ENCODE measurements at regions not wholly inside any gene's neighbourhood (a gene's known extent, or its start where the extent isn't known, plus 50 kb on each side); places are given as distances from the start of the nearest gene placed in this dataset.

DNA sequence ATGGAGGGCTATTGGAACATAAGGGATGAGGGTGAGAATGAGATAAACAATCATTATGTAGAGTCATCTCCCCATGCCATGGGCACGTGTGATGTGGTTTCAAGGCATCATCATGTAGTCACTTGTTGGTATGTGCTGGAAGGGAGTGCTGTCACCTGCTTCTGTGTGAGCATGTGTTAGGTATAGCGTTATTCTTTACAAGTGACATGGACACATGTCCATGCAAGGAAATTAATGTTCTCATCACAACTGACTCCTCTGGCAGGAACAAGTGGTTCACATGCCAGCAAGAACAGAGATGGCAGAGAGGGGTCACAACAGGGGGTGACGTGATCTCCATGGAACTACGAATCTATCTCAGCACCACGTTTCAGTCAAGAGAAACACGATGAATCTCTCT is 815.8 kb downstream of the BCL11B start:
- FAIRE-seq = no peak
- TF ChIP-seq, protein P1, sequence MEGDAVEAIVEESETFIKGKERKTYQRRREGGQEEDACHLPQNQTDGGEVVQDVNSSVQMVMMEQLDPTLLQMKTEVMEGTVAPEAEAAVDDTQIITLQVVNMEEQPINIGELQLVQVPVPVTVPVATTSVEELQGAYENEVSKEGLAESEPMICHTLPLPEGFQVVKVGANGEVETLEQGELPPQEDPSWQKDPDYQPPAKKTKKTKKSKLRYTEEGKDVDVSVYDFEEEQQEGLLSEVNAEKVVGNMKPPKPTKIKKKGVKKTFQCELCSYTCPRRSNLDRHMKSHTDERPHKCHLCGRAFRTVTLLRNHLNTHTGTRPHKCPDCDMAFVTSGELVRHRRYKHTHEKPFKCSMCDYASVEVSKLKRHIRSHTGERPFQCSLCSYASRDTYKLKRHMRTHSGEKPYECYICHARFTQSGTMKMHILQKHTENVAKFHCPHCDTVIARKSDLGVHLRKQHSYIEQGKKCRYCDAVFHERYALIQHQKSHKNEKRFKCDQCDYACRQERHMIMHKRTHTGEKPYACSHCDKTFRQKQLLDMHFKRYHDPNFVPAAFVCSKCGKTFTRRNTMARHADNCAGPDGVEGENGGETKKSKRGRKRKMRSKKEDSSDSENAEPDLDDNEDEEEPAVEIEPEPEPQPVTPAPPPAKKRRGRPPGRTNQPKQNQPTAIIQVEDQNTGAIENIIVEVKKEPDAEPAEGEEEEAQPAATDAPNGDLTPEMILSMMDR (IDR thresholded peaks at IDR 0.05; ENCODE audit: insufficient read depth, missing control alignments) = no peak
- DNase-seq (ENCODE audit: insufficient read length, low spot score) = no peak

DNA sequence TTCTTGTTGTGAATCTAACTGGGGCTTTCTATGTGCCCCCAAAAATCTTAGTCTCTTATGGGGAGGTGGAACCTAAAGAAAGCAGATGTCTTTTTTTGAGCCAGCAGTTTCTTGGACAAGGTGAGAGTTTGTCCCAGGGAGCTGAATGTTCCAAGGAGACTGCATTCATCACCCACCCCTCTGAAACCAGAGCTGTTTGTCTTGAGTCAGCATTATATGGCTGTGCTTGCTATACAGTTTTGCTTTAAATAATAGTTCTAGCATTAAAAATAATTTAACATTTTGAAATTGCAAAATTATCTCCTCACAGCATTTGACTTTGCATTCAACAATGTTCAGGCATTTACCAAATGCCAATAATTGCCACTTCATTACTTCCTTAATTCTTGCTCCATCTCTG is 813.3 kb downstream of the BCL11B start:
- TF ChIP-seq, protein P1 (IDR thresholded peaks at IDR 0.05; ENCODE audit: insufficient read depth, missing control alignments) = no peak
- FAIRE-seq = no peak
- DNase-seq (ENCODE audit: insufficient read length, low spot score) = no peak

DNA sequence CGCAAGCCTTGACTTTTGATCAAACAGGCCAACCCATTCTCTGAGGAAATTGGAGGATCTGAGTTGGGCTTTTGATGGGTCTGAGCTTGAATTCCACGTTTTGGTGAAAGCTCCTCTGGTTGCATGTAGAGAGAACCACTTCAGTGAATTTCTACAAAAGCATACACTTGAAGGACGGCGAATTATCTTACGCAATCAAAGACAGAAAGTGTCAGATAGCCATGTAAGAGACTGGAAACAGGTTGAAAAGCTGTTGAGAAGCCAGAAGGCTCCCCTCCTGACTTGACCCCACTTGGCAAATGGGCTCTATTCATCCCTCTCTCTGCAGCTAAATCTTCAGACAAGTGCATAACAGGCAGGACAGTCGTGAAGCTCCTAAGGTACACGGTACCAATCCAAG is 809.1 kb downstream of the BCL11B start:
- FAIRE-seq = no peak
- TF ChIP-seq, protein P1 (IDR thresholded peaks at IDR 0.05; ENCODE audit: insufficient read depth, missing control alignments) = no peak

DNA sequence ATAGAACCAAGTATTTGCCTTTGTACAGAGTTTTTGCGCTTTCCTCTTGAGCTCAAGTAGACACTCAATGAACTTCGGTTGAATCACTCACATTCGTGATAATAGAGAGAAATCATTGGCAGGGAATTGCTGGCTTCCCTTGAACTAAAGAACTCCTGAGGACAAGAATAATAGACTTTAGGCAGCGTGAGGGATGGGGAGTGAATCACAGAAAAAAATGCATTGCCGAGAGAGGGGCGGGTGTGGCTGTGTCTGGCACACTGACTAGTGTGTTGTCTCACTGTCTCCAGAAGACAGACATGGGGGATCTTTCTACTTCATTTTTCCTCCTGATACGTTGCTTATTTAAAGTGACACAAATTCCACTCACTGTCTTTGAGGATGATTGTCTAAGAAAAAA is 805.2 kb downstream of the BCL11B start:
- FAIRE-seq (no peak), DNase-seq (ENCODE audit: insufficient read length, low spot score) (no peak)
- TF ChIP-seq, protein P1 (IDR thresholded peaks at IDR 0.05; ENCODE audit: insufficient read depth, missing control alignments) = no peak

More for the DNA sequence above, 809.1 kb downstream of the BCL11B start:
- no peak for DNase-seq (ENCODE audit: insufficient read length, low spot score)

DNA sequence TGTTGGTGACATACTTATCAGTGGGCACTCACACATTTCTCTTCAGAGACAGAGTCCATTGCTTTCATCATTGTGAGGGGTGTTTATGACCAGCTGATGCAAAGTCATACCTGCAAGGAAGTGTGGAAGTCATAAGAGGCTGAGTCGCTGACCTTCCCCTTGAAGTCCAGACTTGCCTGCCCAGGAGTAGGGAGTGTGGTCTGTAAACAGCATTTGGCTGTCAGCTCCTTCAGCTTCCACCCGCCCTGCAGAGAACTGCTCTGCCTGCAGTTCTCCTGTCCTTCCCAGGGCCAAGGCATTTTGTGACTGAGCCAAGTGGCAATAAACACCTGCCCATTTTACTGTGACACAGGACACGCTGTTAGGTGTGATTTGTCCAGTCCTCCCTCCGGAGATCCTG is 801.3 kb downstream of the BCL11B start:
- no peak for FAIRE-seq

DNA sequence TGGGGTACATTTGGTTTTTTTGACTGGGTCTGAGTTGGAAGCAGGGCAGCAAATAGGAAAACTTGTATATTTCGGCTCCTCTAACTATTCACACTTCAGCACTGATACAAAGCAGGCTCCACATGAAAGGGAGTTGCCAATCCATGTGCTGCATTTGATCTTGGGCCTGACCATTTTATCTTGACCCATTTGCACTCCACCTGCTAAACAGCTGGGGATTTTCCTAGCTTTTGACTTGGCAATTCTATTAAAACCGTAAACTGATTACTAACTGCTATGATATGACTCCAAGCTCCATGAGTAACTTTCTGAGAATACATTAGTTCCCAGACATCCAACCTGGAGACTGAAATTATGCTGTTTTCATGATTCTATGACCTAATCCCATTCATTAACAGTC is 797.1 kb downstream of the BCL11B start:
- FAIRE-seq (no peak), DNase-seq (ENCODE audit: insufficient read length, low spot score) (no peak)
- TF ChIP-seq, protein P1 (IDR thresholded peaks at IDR 0.05; ENCODE audit: insufficient read depth, missing control alignments) = no peak

More for the DNA sequence above, 801.3 kb downstream of the BCL11B start:
- TF ChIP-seq, protein P1 (IDR thresholded peaks at IDR 0.05; ENCODE audit: insufficient read depth, missing control alignments) = no peak
- DNase-seq (ENCODE audit: insufficient read length, low spot score) = no peak

DNA sequence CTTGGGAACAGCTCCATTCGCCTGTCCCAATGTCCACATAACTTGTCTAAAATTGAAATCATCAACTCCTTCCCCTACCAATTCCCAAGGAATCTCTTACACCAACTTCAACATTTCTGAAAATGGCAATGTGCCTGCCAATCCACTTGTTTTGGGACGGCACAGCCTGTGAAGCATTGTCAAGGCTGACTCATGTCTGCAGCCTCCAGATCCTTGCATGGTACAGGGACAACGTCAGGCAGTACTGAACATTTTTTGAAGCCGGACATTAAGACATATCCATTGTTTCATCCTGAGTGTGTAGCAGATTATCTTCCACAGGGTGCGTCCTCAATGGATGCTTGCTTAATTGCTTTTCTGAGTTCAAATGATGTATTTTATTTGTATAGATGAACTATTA is 794.1 kb downstream of the BCL11B start:
- TF ChIP-seq, protein P1 (IDR thresholded peaks at IDR 0.05; ENCODE audit: insufficient read depth, missing control alignments) = no peak
- DNase-seq (ENCODE audit: insufficient read length, low spot score) = no peak
- FAIRE-seq = no peak
